Colonic mucosa (tissue), 4 donors: ENCODE measurements at regions not wholly inside any gene's neighbourhood (a gene's known extent, or its start where the extent isn't known, plus 50 kb on each side); places are given as distances from the start of the nearest gene placed in this dataset.

ENCODE experiments used
- DNase-seq: peaks from one replicate; pipeline ENCODE4 v3.0.0-alpha.2; 2020
- H3K27ac ChIP-seq: fragments of 200-600 bp; one replicate; pipeline ENCODE4 v1.8.0; 2021
- H3K27me3 ChIP-seq: fragments of 200-600 bp; one replicate; pipeline ENCODE4 v1.8.0; 2021
- H3K36me3 ChIP-seq: fragments of 200-600 bp; one replicate; pipeline ENCODE4 v1.8.0; 2021
- H3K4me1 ChIP-seq: fragments of 200-600 bp; one replicate; pipeline ENCODE4 v1.8.0; 2021; ENCODE audit warnings: mild to moderate bottlenecking
- H3K4me3 ChIP-seq: fragments of 200-600 bp; one replicate; pipeline ENCODE4 v1.8.0; 2021
- H3K9ac ChIP-seq, 2 donors: one replicate each; pipeline ENCODE4 v1.7.0; 2013; ENCODE audit warnings: control low read depth in 2 of 2, low read depth in 2 of 2, low read length in 2 of 2
- H3K9me3 ChIP-seq: fragments of 200-600 bp; one replicate; pipeline ENCODE4 v1.8.0; 2021
- CTCF ChIP-seq: fragments of 200-600 bp; IDR thresholded peaks from one replicate; pipeline ENCODE4 v1.8.0; 2022; ENCODE audit warnings: antibody characterized with exemption, mild to moderate bottlenecking
- intact Hi-C: fragments of 100-400 bp; cut with DNase I; formaldehyde crosslinking; loops from one replicate; pipeline ENCODE4 v1.14.1; 2022
- donor health status: healthy.
- donor health status: DM: no; HTN: no; CAD: no.
- donor health status: DM: no; HTN: no; CAD: no.

GRCh38 chr4:181078196-181078595, 1165.0 kb upstream of the TENM3 start:
- H3K36me3 ChIP-seq: no peaks in the 10 kb centered on the region
- no peaks in the 10 kb centered on the region for H3K4me1 ChIP-seq
- no peaks in the 10 kb centered on the region for H3K9me3 ChIP-seq
- H3K4me3 ChIP-seq: no peak overlapping the region
- DNase-seq: no peak
- no peak overlapping the region for H3K9ac ChIP-seq
- no peaks in the 10 kb centered on the region for H3K27me3 ChIP-seq
- intact Hi-C loops: no loop called here
- no peak overlapping the region for H3K27ac ChIP-seq
- TF ChIP-seq CTCF: no peak

- DNase-seq: no peak
- Histone ChIP-seq H3K9ac (no peak overlapping the region), H3K4me3 (no peak overlapping the region), H3K27me3 (no peaks in the 10 kb centered on the region), H3K36me3 (no peaks in the 10 kb centered on the region), H3K4me1 (no peaks in the 10 kb centered on the region), H3K27ac (no peak overlapping the region), H3K9me3 (no peaks in the 10 kb centered on the region)
- no peak for TF ChIP-seq CTCF
- intact Hi-C loops: no loop called here
These were observed 1159.3 kb upstream of the TENM3 start for GRCh38 chr4:181083757-181084361.

- Histone ChIP-seq H3K36me3 (no peaks in the 10 kb centered on the region), H3K4me3 (no peak overlapping the region), H3K9me3 (no peaks in the 10 kb centered on the region), H3K27ac (no peak overlapping the region), H3K27me3 (no peaks in the 10 kb centered on the region), H3K9ac (no peak overlapping the region), H3K4me1 (no peaks in the 10 kb centered on the region)
- DNase-seq: no peak
- TF ChIP-seq CTCF: no peak
- intact Hi-C loops: no loop called here
These were observed 1157.6 kb upstream of the TENM3 start for GRCh38 chr4:181085557-181085956.

GRCh38 chr4:181105487-181105886, 1137.7 kb upstream of the TENM3 start:
- intact Hi-C loops: no loop called here
- no peaks in the 10 kb centered on the region for H3K27me3 ChIP-seq
- no peak overlapping the region for H3K4me3 ChIP-seq
- no peak for DNase-seq
- H3K36me3 ChIP-seq: no peaks in the 10 kb centered on the region
- no peak overlapping the region for H3K9ac ChIP-seq
- no peak overlapping the region for H3K27ac ChIP-seq
- no peaks in the 10 kb centered on the region for H3K9me3 ChIP-seq
- TF ChIP-seq CTCF: no peak
- no peaks in the 10 kb centered on the region for H3K4me1 ChIP-seq

- Histone ChIP-seq H3K27ac (no peak overlapping the region), H3K4me1 (no peaks in the 10 kb centered on the region), H3K9me3 (no peaks in the 10 kb centered on the region), H3K9ac (no peak overlapping the region), H3K27me3 (no peaks in the 10 kb centered on the region), H3K36me3 (no peaks in the 10 kb centered on the region), H3K4me3 (no peak overlapping the region)
- intact Hi-C loops: no loop called here
- no peak for TF ChIP-seq CTCF
- no peak for DNase-seq
These were observed 1136.8 kb upstream of the TENM3 start for GRCh38 chr4:181106398-181106797.
